Ramos (cell line): ENCODE measurements at regions not wholly inside any gene's neighbourhood (a gene's known extent, or its start where the extent isn't known, plus 50 kb on each side); places are given as distances from the start of the nearest gene placed in this dataset.

Source experiments
- in situ Hi-C: fragments of 300-500 bp; cut with MboI; formaldehyde crosslinking; loops from one replicate; pipeline ENCODE4 v1.14.3; 2022; ENCODE audit warnings: low sequenced_read_pairs; ENCODE audit not compliant: unreplicated experiment

DNA sequence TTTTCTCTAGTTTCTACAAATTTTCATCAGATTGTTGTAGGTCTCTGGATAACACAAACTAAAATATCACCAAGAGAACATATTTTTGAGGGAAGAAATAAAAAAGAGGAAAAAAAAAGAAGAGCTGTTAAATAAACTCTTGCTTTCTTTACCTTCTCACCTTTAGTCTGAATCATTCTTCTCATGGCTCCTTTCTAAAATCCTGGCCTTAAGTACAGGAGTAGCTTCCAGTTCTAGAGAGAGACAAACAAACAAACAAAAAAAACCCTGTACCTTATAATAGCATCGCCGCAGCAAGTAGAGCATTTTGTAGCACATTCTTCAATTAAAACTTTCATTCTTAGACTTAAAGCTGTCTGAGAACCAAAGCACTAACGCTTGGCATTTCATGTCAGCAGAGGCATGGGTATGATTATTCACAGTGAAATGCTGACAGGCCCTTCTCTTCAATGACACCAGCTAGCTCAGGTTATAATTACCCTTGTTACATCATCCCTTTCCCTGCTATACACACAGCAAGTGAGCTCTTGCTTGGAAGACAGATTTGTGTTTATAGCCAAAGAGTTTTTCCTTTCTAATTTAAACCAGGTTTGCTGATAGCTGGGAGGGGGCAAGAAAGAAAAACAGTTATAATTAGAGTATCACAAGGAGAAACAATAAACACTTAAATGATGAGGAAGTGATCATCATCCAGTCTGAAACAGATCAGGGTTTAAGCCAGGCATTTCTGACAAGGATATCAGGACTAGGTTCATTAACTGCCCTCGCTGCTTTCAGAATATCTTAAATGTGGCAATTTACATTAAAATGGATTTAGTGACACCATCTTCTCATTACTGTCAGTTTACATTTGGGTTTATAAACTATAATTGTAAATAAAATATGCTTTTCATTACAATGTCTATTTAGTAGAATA, 510.9 kb upstream of the ZNF608 start:
- in situ Hi-C loops, result no loop called here

DNA sequence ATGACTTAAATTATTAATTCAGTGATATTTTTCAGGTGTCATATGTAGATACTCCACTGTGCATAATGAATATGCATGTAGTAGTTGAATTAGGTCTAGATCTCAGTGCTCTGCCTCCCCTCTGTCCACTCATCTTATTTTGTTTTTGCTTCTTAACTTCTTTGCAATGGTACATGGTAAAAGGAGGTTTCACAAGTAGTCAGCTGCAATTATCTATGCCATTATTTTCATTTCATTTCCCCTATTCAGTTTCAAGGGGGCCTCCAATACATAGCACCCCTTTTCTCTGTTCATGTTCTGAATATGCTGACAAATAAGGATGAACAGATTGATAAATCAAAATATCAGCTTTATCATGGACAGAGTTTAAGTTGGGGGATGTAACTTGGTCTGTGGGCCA, 511.6 kb upstream of the ZNF608 start:
- in situ Hi-C loops, result no loop called here

- in situ Hi-C loops, result no loop called here
These were observed 512.2 kb upstream of the ZNF608 start for GRCh38 chr5:125258615-125259014.

DNA sequence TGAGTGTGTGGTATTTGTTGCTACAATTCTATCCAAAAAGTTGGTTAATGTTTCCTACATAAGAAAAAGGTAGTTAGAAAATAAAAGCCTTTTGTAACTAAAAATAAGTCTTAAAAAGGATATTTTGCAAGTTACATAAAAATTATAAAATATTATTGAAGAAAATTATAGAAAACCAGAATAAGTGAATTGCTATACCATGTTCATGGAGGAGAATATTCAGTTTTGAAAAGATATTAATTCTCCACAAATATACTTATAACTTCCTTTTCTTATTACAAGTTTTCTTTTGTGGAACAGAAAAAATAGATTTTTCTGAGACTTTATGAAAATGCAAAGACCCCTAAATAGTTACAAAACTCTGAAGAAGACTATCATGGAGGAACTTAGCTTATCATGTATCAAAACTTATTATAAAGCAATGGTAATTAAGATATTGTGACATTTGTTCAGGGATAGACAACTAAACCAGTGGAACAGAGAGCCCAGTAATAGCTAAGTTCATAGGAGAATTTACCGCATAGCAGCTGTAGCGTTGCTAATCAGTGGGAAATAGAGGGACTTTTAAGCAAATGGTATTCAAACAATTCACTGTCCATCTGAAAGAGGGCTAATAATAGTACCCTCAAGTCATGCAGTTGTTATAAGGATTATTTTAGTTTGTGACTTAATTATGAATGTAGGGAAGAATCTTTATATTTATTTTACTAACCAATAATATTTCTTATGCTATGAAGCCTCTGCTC, 515.2 kb upstream of the ZNF608 start:
- in situ Hi-C loops, result no loop called here

DNA sequence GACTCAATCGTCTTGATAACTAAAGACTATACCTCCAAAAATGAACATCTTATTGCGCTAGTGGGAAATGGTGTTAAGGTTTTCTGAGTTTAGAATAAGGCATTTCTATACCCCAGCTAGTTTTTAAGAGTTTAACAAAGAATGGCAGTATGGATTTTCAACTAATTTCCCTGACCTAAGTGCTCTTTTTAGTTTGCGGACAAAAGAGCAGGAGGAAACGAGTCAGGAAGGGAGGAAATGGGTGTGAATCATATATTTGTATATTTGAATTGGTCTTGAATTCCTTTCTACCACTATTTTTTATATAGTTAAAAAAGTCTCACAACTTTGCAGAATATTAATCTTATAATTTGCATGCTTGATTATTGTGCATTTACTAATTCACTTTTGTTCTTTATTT, 516.3 kb upstream of the ZNF608 start:
- in situ Hi-C loops, result no loop called here

- in situ Hi-C loops, result no loop called here
These were observed 516.9 kb upstream of the ZNF608 start for GRCh38 chr5:125263356-125263755.

DNA sequence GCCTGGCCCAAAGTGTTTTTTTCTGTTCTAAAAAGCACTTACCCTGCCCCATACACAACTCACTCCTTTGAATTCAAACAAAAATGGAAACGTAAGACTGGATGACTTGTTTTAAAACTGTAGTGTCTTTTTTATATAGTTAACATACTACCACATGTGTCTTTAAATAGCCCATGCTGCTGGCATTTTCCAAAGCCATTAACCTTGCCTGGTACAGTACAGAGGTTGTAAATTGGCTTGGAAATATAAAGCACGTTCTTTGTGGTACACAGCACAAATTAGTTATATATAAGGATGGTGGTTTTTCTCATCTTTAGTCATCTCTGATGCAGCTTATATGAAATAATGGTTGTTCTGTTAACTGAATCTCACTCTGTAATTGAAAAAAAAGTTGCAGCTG, 519.7 kb upstream of the ZNF608 start:
- in situ Hi-C loops, result no loop called here

- in situ Hi-C loops, result no loop called here
These were observed 521.3 kb upstream of the ZNF608 start for GRCh38 chr5:125267636-125268248.

DNA sequence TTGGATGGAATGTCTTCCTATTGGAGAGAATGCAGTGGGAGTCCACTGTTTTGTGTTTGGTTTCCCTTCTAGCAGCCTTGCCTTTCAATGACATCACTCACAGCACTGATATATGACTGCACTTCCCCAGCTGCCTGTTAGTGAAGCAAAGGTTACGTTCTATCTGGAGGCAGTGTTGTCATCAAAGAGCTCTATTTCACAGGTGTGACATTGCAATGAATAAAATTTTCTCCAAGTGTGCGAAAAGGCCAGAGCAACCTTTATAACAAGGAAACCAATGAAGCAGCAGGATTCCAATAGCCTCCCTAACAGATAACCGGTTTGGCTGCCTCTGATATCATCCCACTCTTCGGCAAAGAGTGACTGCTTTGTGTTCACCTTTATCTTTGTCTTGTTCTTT, 523.5 kb upstream of the ZNF608 start:
- in situ Hi-C loops, result no loop called here

- in situ Hi-C loops, result no loop called here
These were observed 525.9 kb upstream of the ZNF608 start for GRCh38 chr5:125272357-125272756.

- in situ Hi-C loops, result no loop called here
These were observed 527.8 kb upstream of the ZNF608 start for GRCh38 chr5:125274211-125274610.

DNA sequence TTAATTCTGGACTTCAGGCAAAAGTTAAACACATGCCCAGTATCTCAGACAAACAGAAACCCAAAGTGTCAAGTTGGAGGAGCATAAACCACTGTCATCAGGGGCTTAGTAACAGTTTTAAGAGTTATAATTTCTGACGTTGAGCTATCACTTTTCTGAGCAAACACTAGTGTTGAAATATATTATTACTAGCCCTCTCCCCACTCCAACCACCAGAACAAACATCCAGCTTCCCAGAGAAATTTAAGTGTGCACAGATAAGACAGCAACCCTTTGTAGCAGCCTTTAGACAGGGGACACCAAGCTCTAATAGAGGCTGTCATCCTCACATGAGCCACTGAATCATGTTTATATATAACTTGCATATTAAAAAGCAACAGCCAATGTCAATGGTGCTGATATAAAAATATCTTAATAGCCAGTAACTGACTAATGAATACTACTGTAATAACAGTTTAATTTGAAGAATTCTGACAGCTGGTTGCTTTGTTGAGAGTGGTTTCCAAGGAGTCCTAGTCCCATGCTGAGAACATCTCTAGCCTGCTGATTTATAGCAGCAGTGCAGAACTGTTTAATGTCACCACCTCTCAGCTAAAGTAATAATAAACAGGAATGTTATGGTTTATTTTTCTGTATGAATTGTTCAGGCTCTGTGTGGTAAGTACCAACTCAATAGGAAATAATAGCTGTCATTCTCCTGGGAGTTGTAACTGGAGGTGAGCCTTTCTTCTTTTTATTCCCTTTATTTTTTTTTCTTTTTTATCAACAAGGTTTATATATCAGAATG, 528.7 kb upstream of the ZNF608 start:
- in situ Hi-C loops, result no loop called here

DNA sequence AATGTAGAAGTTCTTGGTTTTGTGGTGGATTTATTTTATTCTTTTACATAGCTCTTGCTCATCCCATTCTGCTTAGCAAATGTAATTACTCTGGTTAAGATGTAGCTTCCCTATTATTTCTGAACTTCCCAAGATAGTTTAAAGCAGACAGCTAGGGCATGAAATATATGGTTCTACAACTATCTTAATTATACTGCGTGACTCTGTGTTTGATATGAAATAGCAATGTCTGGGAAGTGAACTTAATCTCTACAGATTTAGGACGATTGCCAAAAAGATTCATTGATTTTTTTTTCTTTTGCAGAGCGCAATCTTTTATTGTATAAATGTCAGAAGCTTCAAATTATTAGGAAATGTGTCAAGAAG, 529.3 kb upstream of the ZNF608 start:
- in situ Hi-C loops, result no loop called here

- in situ Hi-C loops, result no loop called here
These were observed 529.7 kb upstream of the ZNF608 start for GRCh38 chr5:125276096-125276495.

- in situ Hi-C loops, result no loop called here
These were observed 531.2 kb upstream of the ZNF608 start for GRCh38 chr5:125277494-125278154.

- in situ Hi-C loops, result no loop called here
These were observed 532.3 kb upstream of the ZNF608 start for GRCh38 chr5:125278711-125279110.

DNA sequence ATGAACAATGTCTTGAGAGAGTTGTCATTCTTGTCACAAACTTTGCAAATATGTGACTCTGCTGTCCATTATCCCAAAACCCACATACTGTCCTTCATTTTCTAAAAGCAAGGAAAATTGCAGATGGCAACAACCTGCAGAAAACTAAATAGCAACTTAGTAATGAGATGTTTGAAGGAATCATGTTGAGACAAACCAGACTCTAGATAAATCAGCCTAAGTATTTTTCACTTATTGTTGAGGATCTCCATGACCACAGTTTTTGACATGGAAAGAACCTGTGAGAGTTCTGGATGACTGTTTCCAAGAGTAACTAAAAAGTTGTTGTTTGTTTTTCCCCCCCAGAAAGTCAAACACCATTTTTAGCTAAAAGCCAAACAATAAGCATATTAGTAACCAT, 535.2 kb upstream of the ZNF608 start:
- in situ Hi-C loops, result no loop called here

DNA sequence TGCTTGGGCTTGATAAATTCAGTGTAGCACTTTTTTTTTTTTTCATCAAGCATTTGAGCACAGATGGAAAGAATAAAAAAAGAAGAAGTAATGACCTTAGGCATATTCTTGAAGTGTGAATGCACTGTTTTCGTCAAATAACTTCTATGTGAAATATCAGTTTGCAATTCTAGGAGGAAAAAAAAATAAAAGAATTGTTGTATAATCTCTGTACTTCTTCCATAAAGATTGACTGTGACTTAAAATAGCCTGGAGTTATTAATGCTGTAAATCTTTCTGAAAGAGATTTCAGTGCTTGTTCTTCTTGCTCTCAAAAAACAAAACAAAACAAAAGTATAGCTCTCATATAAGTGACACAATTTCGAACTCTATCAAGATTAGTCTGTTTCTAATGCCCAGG, 536.9 kb upstream of the ZNF608 start:
- in situ Hi-C loops, result no loop called here

DNA sequence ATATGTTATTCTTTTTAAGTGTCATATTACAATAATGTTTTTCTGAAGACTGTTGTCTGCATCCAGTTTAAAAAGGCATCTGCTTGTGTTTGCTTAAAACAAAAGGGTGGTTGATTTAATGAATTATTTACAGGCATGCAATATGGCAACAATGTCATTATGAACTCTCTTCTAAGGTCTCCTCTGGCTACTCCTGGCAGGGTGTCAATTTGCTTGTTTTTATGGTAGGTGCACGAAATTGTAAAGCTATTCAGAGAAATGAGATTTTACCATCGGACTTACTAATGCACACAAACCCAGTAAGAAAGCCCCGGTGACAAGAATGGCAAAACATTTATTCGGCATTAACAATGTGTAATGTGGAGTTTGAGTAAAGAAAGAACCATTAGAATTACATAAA, 539.8 kb upstream of the ZNF608 start:
- in situ Hi-C loops, result no loop called here

DNA sequence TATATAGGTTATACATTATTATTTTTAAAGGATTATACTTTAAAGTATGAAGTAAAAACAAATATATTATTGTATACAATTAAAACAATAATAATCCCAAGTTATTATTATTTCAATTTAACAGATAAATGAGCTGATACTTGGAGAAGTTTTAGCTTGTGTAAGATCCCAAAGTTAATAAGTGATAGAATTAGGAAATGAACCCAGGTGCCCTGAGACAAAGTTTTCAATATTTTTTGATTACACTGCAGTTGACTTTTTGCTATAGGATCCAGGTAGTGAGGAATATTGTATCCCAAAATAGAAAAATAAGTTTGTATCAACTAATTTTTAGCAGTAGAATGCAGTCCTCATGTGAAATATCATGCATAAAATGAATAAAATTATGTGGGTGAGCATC, 543.2 kb upstream of the ZNF608 start:
- in situ Hi-C loops, result no loop called here
